Memory B cell (primary cell): ENCODE measurements at regions not wholly inside any gene's neighbourhood (a gene's known extent, or its start where the extent isn't known, plus 50 kb on each side); places are given as distances from the start of the nearest gene placed in this dataset.

Experiments used
- ATAC-seq: fragments of 150-1000 bp; cut with Tn5 transposase; 2 replicates; pipeline ENCODE4 v1.10.0; 2021; ENCODE audit warnings: low read depth, mild to moderate bottlenecking, moderate library complexity
- DNase-seq, 2 donors: peaks; one replicate each; pipeline ENCODE4 v3.0.0; 2022; ENCODE audit warnings: low spot score in 2 of 2
- H3K27ac Mint-ChIP-seq: one replicate; pipeline ENCODE4 v1.8.0; 2022; ENCODE audit warnings: mild to moderate bottlenecking, moderate library complexity, mixed read lengths
- H3K27me3 Mint-ChIP-seq: one replicate; pipeline ENCODE4 v1.8.0; 2022; ENCODE audit warnings: mixed read lengths
- H3K36me3 Mint-ChIP-seq: one replicate; pipeline ENCODE4 v1.8.0; 2022; ENCODE audit warnings: mild to moderate bottlenecking, mixed read lengths
- H3K4me1 Mint-ChIP-seq: one replicate; pipeline ENCODE4 v1.8.0; 2022; ENCODE audit warnings: mixed read lengths
- H3K4me3 Mint-ChIP-seq: one replicate; pipeline ENCODE4 v1.8.0; 2022; ENCODE audit warnings: mild to moderate bottlenecking, moderate library complexity, mixed read lengths
- H3K9me3 Mint-ChIP-seq: one replicate; pipeline ENCODE4 v1.8.0; 2022; ENCODE audit warnings: mixed read lengths

- no peaks in the 10 kb centered on the region for H3K36me3 Mint-ChIP-seq
- no peak overlapping the region for H3K4me3 Mint-ChIP-seq
- H3K27ac Mint-ChIP-seq = no peak overlapping the region
- no peaks in the 10 kb centered on the region for H3K9me3 Mint-ChIP-seq
- DNase-seq = no peak
- H3K27me3 Mint-ChIP-seq = peaks cover 16% of the 10 kb centered on the region
- H3K4me1 Mint-ChIP-seq = no peaks in the 10 kb centered on the region
- ATAC-seq = no peak
These were observed 172.1 kb upstream of the IL12A start for GRCh38 chr3:159816512-159816911.

- no peak for DNase-seq
- Mint-ChIP-seq H3K36me3 (no peaks in the 10 kb centered on the region), H3K9me3 (no peaks in the 10 kb centered on the region), H3K4me3 (no peak overlapping the region), H3K4me1 (no peaks in the 10 kb centered on the region), H3K27ac (no peak overlapping the region), H3K27me3 (peaks cover 18% of the 10 kb centered on the region)
- ATAC-seq = no peak
These were observed 171.5 kb upstream of the IL12A start for GRCh38 chr3:159817126-159817525.

- Mint-ChIP-seq H3K36me3 (no peaks in the 10 kb centered on the region), H3K9me3 (no peaks in the 10 kb centered on the region), H3K27me3 (peaks cover 20% of the 10 kb centered on the region), H3K4me3 (no peak overlapping the region), H3K4me1 (no peaks in the 10 kb centered on the region), H3K27ac (no peak overlapping the region)
- ATAC-seq (no peak), DNase-seq (no peak)
These were observed 171.1 kb upstream of the IL12A start for GRCh38 chr3:159817571-159817970.

- ATAC-seq (no peak), DNase-seq (no peak)
- Mint-ChIP-seq H3K27me3 (peaks cover 25% of the 10 kb centered on the region), H3K4me1 (no peaks in the 10 kb centered on the region), H3K9me3 (no peaks in the 10 kb centered on the region), H3K27ac (no peak overlapping the region), H3K4me3 (no peak overlapping the region), H3K36me3 (no peaks in the 10 kb centered on the region)
These were observed 170.2 kb upstream of the IL12A start for GRCh38 chr3:159818399-159818798.

GRCh38 chr3:159818997-159819500 is 169.6 kb upstream of the IL12A start:
- DNase-seq (no peak), ATAC-seq (no peak)
- Mint-ChIP-seq H3K9me3 (no peaks in the 10 kb centered on the region), H3K4me1 (no peaks in the 10 kb centered on the region), H3K27me3 (peaks cover 25% of the 10 kb centered on the region), H3K4me3 (no peak overlapping the region), H3K36me3 (no peaks in the 10 kb centered on the region), H3K27ac (no peak overlapping the region)

- Mint-ChIP-seq H3K27ac (no peak overlapping the region), H3K9me3 (no peaks in the 10 kb centered on the region), H3K4me3 (no peak overlapping the region), H3K4me1 (no peaks in the 10 kb centered on the region), H3K27me3 (peaks cover 25% of the 10 kb centered on the region), H3K36me3 (no peaks in the 10 kb centered on the region)
- ATAC-seq (no peak), DNase-seq (no peak)
These were observed 169.0 kb upstream of the IL12A start for GRCh38 chr3:159819676-159820075.

- DNase-seq (no peak), ATAC-seq (no peak)
- Mint-ChIP-seq H3K27ac (no peak overlapping the region), H3K36me3 (no peaks in the 10 kb centered on the region), H3K4me1 (no peaks in the 10 kb centered on the region), H3K27me3 (peaks cover 24% of the 10 kb centered on the region), H3K9me3 (no peaks in the 10 kb centered on the region), H3K4me3 (no peak overlapping the region)
These were observed 167.5 kb upstream of the IL12A start for GRCh38 chr3:159821110-159821509.

GRCh38 chr3:159821736-159822135 is 166.9 kb upstream of the IL12A start:
- Mint-ChIP-seq H3K4me3 (no peak overlapping the region), H3K4me1 (no peaks in the 10 kb centered on the region), H3K36me3 (no peaks in the 10 kb centered on the region), H3K9me3 (no peaks in the 10 kb centered on the region), H3K27ac (no peak overlapping the region), H3K27me3 (peaks cover 21% of the 10 kb centered on the region)
- ATAC-seq (no peak), DNase-seq (no peak)

- Mint-ChIP-seq H3K27ac (no peak overlapping the region), H3K9me3 (no peaks in the 10 kb centered on the region), H3K4me1 (peaks cover 2% of the 10 kb centered on the region), H3K36me3 (no peaks in the 10 kb centered on the region), H3K27me3 (peaks cover 16% of the 10 kb centered on the region), H3K4me3 (no peak overlapping the region)
- ATAC-seq = no peak
- no peak for DNase-seq
These were observed 164.9 kb upstream of the IL12A start for GRCh38 chr3:159823780-159824179.

GRCh38 chr3:159824333-159824732 is 164.3 kb upstream of the IL12A start:
- Mint-ChIP-seq H3K36me3 (no peaks in the 10 kb centered on the region), H3K27ac (no peak overlapping the region), H3K9me3 (no peaks in the 10 kb centered on the region), H3K4me3 (no peak overlapping the region), H3K4me1 (peaks cover 2% of the 10 kb centered on the region), H3K27me3 (peaks cover 16% of the 10 kb centered on the region)
- ATAC-seq (no peak), DNase-seq (no peak)

GRCh38 chr3:159825216-159825854 is 163.3 kb upstream of the IL12A start:
- Mint-ChIP-seq H3K4me1 (peaks cover 2% of the 10 kb centered on the region), H3K4me3 (no peak overlapping the region), H3K27me3 (peaks cover 16% of the 10 kb centered on the region), H3K9me3 (no peaks in the 10 kb centered on the region), H3K27ac (no peak overlapping the region), H3K36me3 (no peaks in the 10 kb centered on the region)
- ATAC-seq (no peak), DNase-seq (no peak)

- Mint-ChIP-seq H3K27me3 (peaks cover 2% of the 10 kb centered on the region), H3K9me3 (no peaks in the 10 kb centered on the region), H3K4me3 (no peak overlapping the region), H3K4me1 (peaks cover 2% of the 10 kb centered on the region), H3K27ac (no peak overlapping the region), H3K36me3 (no peaks in the 10 kb centered on the region)
- no peak for DNase-seq
- ATAC-seq = peak; percentile 53
These were observed 160.1 kb upstream of the IL12A start for GRCh38 chr3:159828542-159828943.

- no peak for DNase-seq
- H3K4me1 Mint-ChIP-seq = peaks cover 2% of the 10 kb centered on the region
- no peak overlapping the region for H3K4me3 Mint-ChIP-seq
- H3K27me3 Mint-ChIP-seq = peaks cover 2% of the 10 kb centered on the region
- H3K27ac Mint-ChIP-seq = no peak overlapping the region
- H3K9me3 Mint-ChIP-seq = no peaks in the 10 kb centered on the region
- ATAC-seq = no peak
- no peaks in the 10 kb centered on the region for H3K36me3 Mint-ChIP-seq
These were observed 159.6 kb upstream of the IL12A start for GRCh38 chr3:159829056-159829455.

- Mint-ChIP-seq H3K4me1 (peaks cover 2% of the 10 kb centered on the region), H3K27me3 (peaks cover 2% of the 10 kb centered on the region)
- no peak for ATAC-seq
These were observed 159.0 kb upstream of the IL12A start for GRCh38 chr3:159829539-159830227.

More at GRCh38 chr3:159829539-159830227, 159.0 kb upstream of the IL12A start:
- no peaks in the 10 kb centered on the region for H3K9me3 Mint-ChIP-seq
- DNase-seq = no peak
- no peaks in the 10 kb centered on the region for H3K36me3 Mint-ChIP-seq
- H3K4me3 Mint-ChIP-seq = no peak overlapping the region
- no peak overlapping the region for H3K27ac Mint-ChIP-seq
